ENCODE measurements at regions not wholly inside any gene's neighbourhood (a gene's known extent, or its start where the extent isn't known, plus 50 kb on each side); places are given as distances from the start of the nearest gene placed in this dataset.

- CTCF ChIA-PET: no interaction called here
- Histone ChIP-seq H3K27me3 (ENCODE audit: control insufficient read depth, insufficient read depth, low read length) (no peaks in the 10 kb centered on the region), H3K4me3 (ENCODE audit: low read depth, low read length) (no peak overlapping the region), H3K27ac (ENCODE audit: low read depth, low read length) (no peak overlapping the region), H3K9me3 (ENCODE audit: control insufficient read depth, insufficient read depth, low read length) (no peaks in the 10 kb centered on the region)
- TF ChIP-seq CTCF (IDR thresholded peaks at IDR 0.05; ENCODE audit: low read depth, low read length): no peak
- POLR2A ChIA-PET: interaction anchor here (0.7 kb wide), 1 partner anchor 89 kb away, joined by 6 read pairs; no protein-coding TSS in a partner anchor
- no peak for DNase-seq (ENCODE audit: low read depth, low spot score)
Observed at GRCh38 chr4:3391422-3391821, 50.3 kb upstream of the HGFAC start.
